ENCODE measurements at regions not wholly inside any gene's neighbourhood (a gene's known extent, or its start where the extent isn't known, plus 50 kb on each side); places are given as distances from the start of the nearest gene placed in this dataset.

DNA sequence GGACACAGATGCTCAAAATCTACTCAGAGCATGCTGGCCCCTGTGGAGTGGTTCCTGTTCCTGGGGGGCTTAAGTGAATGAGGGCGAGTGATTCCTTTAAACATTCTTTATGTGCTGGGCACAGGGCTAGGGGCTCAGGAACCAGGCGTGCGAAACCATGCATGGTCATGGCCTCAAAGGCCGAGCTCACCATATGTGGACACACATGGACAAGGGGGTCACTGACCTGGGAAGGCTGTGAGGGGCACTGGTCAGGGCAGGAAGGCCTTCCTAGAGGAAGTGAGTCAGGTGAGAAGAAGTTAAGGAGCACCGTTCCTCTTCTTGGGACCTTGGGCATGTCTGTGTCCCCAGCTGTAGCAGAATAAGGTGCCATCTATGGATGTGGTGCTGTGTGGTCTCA, 74.6 kb upstream of the BHLHE23 start:
- no peak for TF ChIP-seq CTCF (conservative IDR thresholded peaks at IDR 0.05; ENCODE audit: control insufficient read depth, insufficient read depth, low read depth, low read length)
- H3K4me3 ChIP-seq (ENCODE audit: control insufficient read depth, low read depth, low read length) = no peak overlapping the region
- DNase-seq (ENCODE audit: low read depth) = no peak

DNA sequence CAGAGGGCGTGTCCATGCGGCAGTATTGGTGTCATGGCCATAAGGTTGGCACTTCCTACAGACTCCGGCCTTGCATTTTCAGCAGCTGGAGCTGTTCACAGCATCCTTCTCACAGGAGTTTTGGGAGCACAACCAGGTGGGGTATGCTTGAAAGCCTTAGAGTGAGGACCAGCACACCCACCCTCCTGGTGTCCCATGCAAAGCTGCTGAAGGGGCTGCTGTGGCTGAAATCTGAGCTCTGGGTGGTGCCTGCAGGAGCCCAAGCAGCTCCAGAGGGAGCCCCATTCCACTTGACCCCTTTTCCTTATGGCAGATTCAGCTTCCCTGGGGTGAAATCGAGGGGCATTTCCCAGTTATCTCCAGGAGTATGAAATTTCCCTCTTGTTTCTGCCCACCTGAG, 74.0 kb upstream of the BHLHE23 start:
- H3K4me3 ChIP-seq (ENCODE audit: control insufficient read depth, low read depth, low read length) = no peak overlapping the region
- DNase-seq (ENCODE audit: low read depth) = no peak
- TF ChIP-seq CTCF (conservative IDR thresholded peaks at IDR 0.05; ENCODE audit: control insufficient read depth, insufficient read depth, low read depth, low read length) = no peak

DNA sequence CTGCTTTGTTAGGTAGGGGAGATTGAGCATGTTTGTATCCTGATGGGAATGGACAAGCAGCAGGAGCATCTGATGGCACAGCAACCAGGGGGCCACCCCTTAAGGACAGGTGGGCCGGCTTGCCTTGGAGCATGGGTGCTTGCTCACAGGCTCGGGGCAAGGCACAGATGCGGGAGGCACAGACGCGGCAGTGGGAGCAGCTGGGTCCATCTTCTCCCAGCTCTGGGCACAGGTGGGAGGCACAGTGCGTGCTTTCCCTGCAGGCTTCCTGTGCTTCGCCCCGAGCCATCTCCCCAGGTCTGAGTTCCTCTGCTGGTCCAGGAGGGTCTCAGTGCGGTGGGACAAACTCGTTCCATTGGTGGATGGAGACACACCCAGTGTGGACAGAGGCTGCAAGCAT, 73.6 kb upstream of the BHLHE23 start:
- H3K4me3 ChIP-seq (ENCODE audit: control insufficient read depth, low read depth, low read length) = no peak overlapping the region
- TF ChIP-seq CTCF (conservative IDR thresholded peaks at IDR 0.05; ENCODE audit: control insufficient read depth, insufficient read depth, low read depth, low read length) = no peak
- no peak for DNase-seq (ENCODE audit: low read depth)

- no peak for DNase-seq (ENCODE audit: low read depth)
- no peak for TF ChIP-seq CTCF (conservative IDR thresholded peaks at IDR 0.05; ENCODE audit: control insufficient read depth, insufficient read depth, low read depth, low read length)
These were observed 73.2 kb upstream of the BHLHE23 start for GRCh38 chr20:63079971-63080370.

DNA sequence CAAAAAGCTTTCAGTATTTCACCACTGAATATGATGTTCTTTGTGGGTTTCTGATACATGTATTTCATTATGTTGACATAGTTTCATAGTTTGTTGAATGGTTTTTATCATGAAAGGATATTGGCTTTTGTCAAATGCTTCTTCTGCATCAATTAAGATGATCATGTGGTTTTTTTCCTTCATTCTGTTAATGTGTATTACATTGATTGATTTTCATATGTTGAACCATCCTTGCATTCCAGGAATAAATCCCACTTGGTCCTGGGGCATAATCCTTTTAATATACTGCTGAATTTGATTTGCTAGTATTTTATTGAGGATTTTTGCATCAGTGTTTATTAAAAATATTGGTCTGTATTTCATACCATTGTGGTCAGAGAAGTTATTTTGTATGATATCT, 70.9 kb upstream of the BHLHE23 start:
- H3K4me3 ChIP-seq (ENCODE audit: control insufficient read depth, low read depth, low read length) = no peak overlapping the region
- no peak for TF ChIP-seq CTCF (conservative IDR thresholded peaks at IDR 0.05; ENCODE audit: control insufficient read depth, insufficient read depth, low read depth, low read length)
- no peak for DNase-seq (ENCODE audit: low read depth)

More at GRCh38 chr20:63079971-63080370, 73.2 kb upstream of the BHLHE23 start:
- no peak overlapping the region for H3K4me3 ChIP-seq (ENCODE audit: control insufficient read depth, low read depth, low read length)

- no peak overlapping the region for H3K4me3 ChIP-seq (ENCODE audit: control insufficient read depth, low read depth, low read length)
- DNase-seq (ENCODE audit: low read depth) = no peak
- TF ChIP-seq CTCF (conservative IDR thresholded peaks at IDR 0.05; ENCODE audit: control insufficient read depth, insufficient read depth, low read depth, low read length) = no peak
These were observed 69.7 kb upstream of the BHLHE23 start for GRCh38 chr20:63076421-63076820.

- no peak for DNase-seq (ENCODE audit: low read depth)
- TF ChIP-seq CTCF (conservative IDR thresholded peaks at IDR 0.05; ENCODE audit: control insufficient read depth, insufficient read depth, low read depth, low read length) = no peak
- H3K4me3 ChIP-seq (ENCODE audit: control insufficient read depth, low read depth, low read length) = no peak overlapping the region
These were observed 67.9 kb upstream of the BHLHE23 start for GRCh38 chr20:63074631-63075030.
